Chondrocyte (in vitro differentiated cells): ENCODE measurements at regions not wholly inside any gene's neighbourhood (a gene's known extent, or its start where the extent isn't known, plus 50 kb on each side); places are given as distances from the start of the nearest gene placed in this dataset.

Experiments
- DNase-seq: peaks from one replicate; pipeline ENCODE4 v3.0.0; 2021; ENCODE audit warnings: mixed read lengths, low spot score
- H3K27ac Mint-ChIP-seq: one replicate; pipeline ENCODE4 v1.8.0; 2021; ENCODE audit warnings: mild to moderate bottlenecking, moderate library complexity, mixed read lengths; ENCODE audit not compliant: unreplicated experiment
- H3K27me3 Mint-ChIP-seq: 2 replicates; pipeline ENCODE4 v1.8.0; 2021; ENCODE audit warnings: low read depth, mixed read lengths
- H3K36me3 Mint-ChIP-seq: 2 replicates; pipeline ENCODE4 v1.8.0; 2021; ENCODE audit warnings: low read depth, mixed read lengths
- H3K4me1 Mint-ChIP-seq: 2 replicates; pipeline ENCODE4 v1.8.0; 2021; ENCODE audit warnings: low read depth, mild to moderate bottlenecking, mixed read lengths
- H3K4me3 Mint-ChIP-seq: one replicate; pipeline ENCODE4 v1.8.0; 2021; ENCODE audit warnings: mild to moderate bottlenecking, moderate library complexity, mixed read lengths; ENCODE audit not compliant: unreplicated experiment
- H3K9me3 Mint-ChIP-seq: 2 replicates; pipeline ENCODE4 v1.8.0; 2021; ENCODE audit warnings: low read depth, mixed read lengths
- TF ChIP-seq, protein P1 (sequence below): fragments of 200-600 bp; sonication (generic); IDR thresholded peaks from 2 replicates; pipeline ENCODE4 v1.5.0; 2021; ENCODE audit warnings: antibody characterized with exemption, mild to moderate bottlenecking, moderate library complexity

- no peaks in the 10 kb centered on the region for H3K4me1 Mint-ChIP-seq
- no peak overlapping the region for H3K27ac Mint-ChIP-seq
- no peaks in the 10 kb centered on the region for H3K9me3 Mint-ChIP-seq
- no peaks in the 10 kb centered on the region for H3K36me3 Mint-ChIP-seq
- H3K27me3 Mint-ChIP-seq, result peaks cover 5% of the 10 kb centered on the region
- H3K4me3 Mint-ChIP-seq, result no peak overlapping the region
- DNase-seq, result no peak
- TF ChIP-seq, protein P1, sequence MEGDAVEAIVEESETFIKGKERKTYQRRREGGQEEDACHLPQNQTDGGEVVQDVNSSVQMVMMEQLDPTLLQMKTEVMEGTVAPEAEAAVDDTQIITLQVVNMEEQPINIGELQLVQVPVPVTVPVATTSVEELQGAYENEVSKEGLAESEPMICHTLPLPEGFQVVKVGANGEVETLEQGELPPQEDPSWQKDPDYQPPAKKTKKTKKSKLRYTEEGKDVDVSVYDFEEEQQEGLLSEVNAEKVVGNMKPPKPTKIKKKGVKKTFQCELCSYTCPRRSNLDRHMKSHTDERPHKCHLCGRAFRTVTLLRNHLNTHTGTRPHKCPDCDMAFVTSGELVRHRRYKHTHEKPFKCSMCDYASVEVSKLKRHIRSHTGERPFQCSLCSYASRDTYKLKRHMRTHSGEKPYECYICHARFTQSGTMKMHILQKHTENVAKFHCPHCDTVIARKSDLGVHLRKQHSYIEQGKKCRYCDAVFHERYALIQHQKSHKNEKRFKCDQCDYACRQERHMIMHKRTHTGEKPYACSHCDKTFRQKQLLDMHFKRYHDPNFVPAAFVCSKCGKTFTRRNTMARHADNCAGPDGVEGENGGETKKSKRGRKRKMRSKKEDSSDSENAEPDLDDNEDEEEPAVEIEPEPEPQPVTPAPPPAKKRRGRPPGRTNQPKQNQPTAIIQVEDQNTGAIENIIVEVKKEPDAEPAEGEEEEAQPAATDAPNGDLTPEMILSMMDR, result no peak
These were observed 143.0 kb downstream of the CAVIN4 start for GRCh38 chr9:100720922-100721321.

- H3K9me3 Mint-ChIP-seq, result no peaks in the 10 kb centered on the region
- no peak overlapping the region for H3K4me3 Mint-ChIP-seq
- no peaks in the 10 kb centered on the region for H3K4me1 Mint-ChIP-seq
- TF ChIP-seq, protein P1, result no peak
- no peaks in the 10 kb centered on the region for H3K27me3 Mint-ChIP-seq
- H3K27ac Mint-ChIP-seq, result no peak overlapping the region
- H3K36me3 Mint-ChIP-seq, result no peaks in the 10 kb centered on the region
- no peak for DNase-seq
These were observed 147.0 kb downstream of the CAVIN4 start for GRCh38 chr9:100724886-100725285.

- Mint-ChIP-seq H3K27ac (no peak overlapping the region), H3K36me3 (no peaks in the 10 kb centered on the region), H3K4me3 (no peak overlapping the region), H3K4me1 (no peaks in the 10 kb centered on the region), H3K9me3 (no peaks in the 10 kb centered on the region), H3K27me3 (no peaks in the 10 kb centered on the region)
- DNase-seq, result no peak
- TF ChIP-seq, protein P1, result no peak
These were observed 147.5 kb downstream of the CAVIN4 start for GRCh38 chr9:100725371-100725770.

GRCh38 chr9:100729336-100729895, 151.5 kb downstream of the CAVIN4 start:
- no peak for DNase-seq
- Mint-ChIP-seq H3K4me3 (no peak overlapping the region), H3K27me3 (no peaks in the 10 kb centered on the region), H3K9me3 (peaks cover 3% of the 10 kb centered on the region), H3K36me3 (no peaks in the 10 kb centered on the region), H3K4me1 (no peaks in the 10 kb centered on the region), H3K27ac (no peak overlapping the region)
- TF ChIP-seq, protein P1, result no peak

DNA sequence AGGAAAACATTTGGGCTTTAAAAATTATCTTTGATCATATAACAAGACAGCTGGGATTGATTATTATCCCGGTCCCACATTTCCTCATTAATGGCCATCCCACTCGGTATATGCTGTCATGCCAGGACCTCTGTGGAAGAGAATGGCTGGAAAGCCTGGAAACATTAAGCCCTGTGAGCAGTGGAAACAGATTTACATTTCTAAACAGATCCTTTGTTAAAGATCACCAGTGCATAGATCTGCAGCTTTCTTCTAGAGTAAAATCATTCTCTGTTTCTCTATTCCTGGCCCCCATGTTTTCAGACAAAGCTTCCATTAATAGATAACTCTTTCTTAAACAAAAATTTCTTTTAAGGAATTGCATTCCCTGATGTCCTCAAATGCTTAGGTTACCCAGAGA, 152.2 kb downstream of the CAVIN4 start:
- DNase-seq, result no peak
- TF ChIP-seq, protein P1, result no peak
- Mint-ChIP-seq H3K4me1 (no peaks in the 10 kb centered on the region), H3K4me3 (no peak overlapping the region), H3K27me3 (no peaks in the 10 kb centered on the region), H3K9me3 (peaks cover 6% of the 10 kb centered on the region), H3K27ac (no peak overlapping the region), H3K36me3 (no peaks in the 10 kb centered on the region)
